HG02798 (cell line): ENCODE measurements at regions not wholly inside any gene's neighbourhood (a gene's known extent, or its start where the extent isn't known, plus 50 kb on each side); places are given as distances from the start of the nearest gene placed in this dataset.

ENCODE experiments used
- ATAC-seq: cut with Tn5 transposase; IDR thresholded peaks from one replicate; pipeline ENCODE4 v1.9.1; 2021; ENCODE audit warnings: mild to moderate bottlenecking; ENCODE audit not compliant: unreplicated experiment, poor library complexity

DNA sequence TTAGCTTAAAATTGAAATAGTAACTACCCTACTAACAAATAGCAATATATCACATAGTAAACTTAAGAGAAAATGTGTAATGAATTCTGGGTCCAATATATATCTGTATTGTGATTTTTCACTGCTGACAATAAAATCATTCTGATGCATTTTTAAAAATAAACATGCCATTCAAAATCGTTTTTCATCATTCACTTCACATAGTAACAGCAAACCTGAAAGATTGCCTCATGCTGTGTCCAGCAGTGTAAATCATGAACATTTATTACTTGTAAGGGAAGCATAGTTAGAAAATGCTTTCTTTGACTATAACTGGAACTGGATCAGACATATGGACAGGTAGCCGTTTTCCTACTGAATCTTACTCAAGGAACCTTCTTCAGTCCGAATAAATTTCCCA lies 446.1 kb downstream of the UTRN start:
- no peak for ATAC-seq

DNA sequence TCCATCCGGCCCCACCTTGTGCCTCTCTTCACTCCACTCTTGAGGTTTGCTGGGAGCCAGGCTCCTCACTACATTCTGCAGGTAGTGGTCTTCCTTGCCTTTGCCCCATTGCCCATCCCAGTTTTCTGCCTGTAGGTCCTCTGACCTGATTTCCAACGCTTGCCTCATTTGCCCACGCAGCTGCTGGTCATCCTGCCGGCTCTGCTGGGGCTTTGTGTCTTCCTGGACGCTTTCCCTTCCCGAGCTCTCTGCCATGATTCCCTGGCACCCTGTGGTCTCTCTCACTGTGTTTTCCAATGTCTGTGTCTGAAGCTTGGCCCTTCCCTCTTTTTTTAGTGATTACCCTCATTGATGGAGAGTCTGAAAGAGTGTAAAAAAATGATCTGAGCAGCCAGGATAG lies 451.6 kb downstream of the UTRN start:
- ATAC-seq: no peak

GRCh38 chr6:144737998-144738397 lies 452.9 kb downstream of the UTRN start:
- ATAC-seq: no peak

GRCh38 chr6:144739873-144740272 lies 454.7 kb downstream of the UTRN start:
- no peak for ATAC-seq

- ATAC-seq: no peak
Observed at GRCh38 chr6:144741659-144742058, 456.5 kb downstream of the UTRN start.

DNA sequence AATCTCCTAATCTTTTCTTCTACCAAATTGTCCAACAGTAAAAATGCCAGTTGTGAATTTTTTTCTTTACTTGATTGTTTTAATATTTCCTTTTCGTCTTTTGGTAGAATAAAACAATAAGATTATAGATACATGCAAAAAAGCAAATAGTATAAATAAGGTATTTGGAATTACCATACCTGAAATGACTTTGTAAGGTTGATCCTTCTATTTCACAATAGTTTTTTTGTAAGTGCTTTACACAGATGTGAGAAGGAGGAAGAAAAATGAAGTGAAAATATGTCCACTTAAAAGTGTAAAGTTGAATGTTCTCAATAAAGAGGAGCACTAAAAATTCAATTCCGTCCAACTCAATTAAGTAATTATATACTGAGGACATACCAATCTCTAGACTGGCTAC lies 457.6 kb downstream of the UTRN start:
- no peak for ATAC-seq

DNA sequence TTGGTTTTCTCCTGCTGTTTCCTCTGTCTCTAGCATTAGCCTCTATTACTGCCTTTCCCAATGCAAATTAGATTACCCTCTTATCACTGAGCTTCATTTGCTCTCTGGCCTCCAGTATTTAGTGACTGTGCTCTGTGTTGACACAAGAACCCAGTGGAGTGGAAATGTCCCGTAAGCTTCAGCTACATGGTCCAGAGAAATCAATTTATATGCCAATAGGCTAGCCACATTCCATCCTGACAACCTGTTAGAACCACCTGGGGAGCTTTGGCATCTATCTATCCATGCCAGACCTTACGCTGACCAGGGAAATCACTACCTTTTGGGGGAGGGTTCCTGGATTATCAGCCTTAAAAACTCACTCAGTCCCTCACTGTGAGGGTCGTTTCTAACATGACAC lies 459.6 kb downstream of the UTRN start:
- no peak for ATAC-seq

DNA sequence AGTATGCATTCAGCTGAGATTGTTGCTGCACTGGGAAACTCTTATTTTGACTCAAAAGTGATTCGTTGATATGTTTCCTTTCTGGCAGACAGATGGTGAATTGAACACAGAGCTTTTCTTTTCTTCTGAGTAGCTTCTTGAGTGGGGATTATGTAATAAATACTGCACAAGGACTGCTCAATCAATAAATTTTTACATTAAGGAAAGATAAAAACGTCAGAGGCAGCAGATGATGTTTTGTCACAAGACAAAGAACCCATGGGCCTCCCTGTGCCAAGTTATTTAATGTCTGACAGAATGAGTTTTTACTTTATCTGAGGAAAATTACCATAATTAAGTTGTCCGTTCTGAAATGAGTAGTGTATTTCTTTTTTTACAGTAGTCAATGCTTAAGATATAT lies 460.3 kb downstream of the UTRN start:
- ATAC-seq: no peak

- no peak for ATAC-seq
Observed at GRCh38 chr6:144746902-144747469, 461.9 kb downstream of the UTRN start.

DNA sequence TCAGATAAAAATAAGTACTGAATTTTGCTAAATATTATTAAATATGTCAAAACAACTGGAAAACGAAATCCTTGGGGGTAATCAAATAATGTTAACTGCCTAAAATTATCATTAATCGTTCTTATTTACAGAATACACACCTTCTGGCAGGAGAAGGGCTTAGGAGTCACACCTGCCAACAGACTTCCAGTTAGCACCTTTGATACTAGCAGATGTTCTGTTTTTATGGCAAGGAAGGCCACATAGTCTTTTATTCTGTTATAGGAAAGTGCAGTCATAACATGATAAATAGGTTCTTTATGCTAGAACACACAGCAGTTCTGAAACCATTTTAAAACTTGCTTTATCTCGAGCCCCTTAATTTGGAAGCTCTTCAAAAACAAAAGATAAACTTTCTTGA lies 464.1 kb downstream of the UTRN start:
- no peak for ATAC-seq

DNA sequence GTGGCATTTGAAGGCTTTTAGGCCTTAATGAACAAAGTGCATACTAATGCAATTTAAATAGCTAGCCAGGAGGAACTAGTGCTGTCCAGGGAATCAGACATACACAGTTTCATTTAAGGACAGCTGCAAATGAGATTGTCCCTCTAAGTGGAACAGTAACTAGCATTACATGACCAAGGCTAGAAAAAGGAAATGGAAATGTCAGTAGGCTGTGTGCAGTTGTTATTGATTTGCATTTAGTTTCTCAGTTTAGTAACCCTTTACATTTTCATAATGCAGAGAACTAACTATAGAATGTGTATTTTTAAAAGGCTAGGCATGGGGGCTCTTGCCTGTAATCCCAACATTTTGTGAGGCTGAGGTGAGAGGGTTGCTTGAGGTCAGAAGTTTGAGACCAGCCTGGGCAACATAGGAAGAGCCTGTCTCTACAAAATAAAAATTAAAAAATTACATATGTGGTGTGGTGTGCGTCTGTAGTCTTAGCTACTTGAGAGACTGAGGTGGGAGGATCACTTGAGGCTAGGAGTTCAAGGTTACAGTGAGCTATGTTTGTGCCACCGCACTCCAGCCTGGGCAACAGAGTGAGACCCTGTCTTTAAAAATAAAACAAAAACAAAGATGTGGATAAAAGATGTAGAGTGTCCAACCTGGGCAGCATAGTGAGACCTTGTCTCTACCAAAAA lies 468.0 kb downstream of the UTRN start:
- ATAC-seq: peak; percentile 94

DNA sequence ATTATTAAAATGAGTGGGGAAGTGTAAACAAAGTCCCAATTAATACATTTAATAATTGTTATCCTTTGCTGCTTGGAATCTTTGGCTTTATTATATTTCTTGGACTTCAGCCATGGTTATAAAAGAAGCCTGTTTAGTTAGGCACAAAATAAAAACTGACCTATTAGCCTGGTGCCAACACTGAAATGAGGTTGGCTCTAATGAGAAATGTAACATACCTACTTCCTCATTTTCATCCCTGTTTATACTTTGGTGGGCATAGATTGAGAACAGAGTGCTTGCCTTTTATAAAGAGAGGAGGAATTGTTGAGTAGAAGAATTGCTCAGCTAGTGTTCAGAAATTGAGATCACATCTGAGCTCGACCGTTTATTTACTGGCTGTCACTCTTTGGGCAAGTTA lies 471.3 kb downstream of the UTRN start:
- ATAC-seq: no peak

- no peak for ATAC-seq
Observed at GRCh38 chr6:144757299-144757698, 472.2 kb downstream of the UTRN start.

GRCh38 chr6:144757730-144758129 lies 472.6 kb downstream of the UTRN start:
- ATAC-seq: no peak

- ATAC-seq: no peak
Observed at GRCh38 chr6:144758602-144759001, 473.5 kb downstream of the UTRN start.

GRCh38 chr6:144762469-144762868 lies 477.3 kb downstream of the UTRN start:
- ATAC-seq: no peak

DNA sequence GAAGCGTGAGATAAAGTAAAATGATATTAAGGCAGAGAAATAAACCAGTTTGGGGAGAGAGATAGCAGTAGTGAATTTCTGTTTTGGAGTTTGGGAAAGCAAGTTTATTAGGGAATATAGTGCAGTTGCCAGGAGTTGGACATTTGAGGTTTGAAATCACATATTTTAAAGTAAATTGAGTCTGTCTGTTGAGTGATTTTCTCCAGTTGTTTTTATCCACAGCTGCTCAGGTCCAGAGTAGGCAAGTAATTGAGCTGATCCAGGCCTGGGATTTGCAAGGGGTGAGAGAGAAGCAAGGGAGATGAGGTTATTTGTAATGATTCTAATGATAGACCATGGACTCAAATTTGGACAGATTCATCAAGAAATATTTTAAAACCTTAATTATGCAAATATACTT lies 481.9 kb downstream of the UTRN start:
- ATAC-seq: no peak

DNA sequence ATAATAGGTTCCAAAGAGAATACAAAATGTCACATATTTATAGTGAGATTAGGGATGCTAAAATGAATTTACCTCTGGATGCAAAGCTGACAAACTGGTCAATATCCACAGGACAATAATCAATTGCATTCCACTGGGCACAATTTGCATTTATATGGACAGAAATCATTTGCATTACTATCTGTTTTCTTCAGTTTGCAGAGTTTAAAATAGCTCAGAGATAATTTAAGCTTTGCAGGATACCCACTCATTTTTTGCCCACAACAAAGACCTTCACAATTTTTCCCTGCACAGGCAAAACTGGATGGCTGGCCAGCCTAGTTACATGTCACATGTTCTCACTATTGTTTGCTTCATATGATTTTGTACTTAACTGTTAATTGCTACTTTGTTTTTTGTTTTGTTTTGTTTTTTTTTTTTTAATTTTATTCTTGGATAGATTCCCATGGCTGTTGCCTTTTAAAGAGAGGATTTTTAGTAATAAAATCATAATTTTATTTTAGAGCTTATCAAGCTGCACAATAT lies 483.5 kb downstream of the UTRN start:
- ATAC-seq: no peak

GRCh38 chr6:144769142-144769541 lies 484.0 kb downstream of the UTRN start:
- ATAC-seq: no peak

DNA sequence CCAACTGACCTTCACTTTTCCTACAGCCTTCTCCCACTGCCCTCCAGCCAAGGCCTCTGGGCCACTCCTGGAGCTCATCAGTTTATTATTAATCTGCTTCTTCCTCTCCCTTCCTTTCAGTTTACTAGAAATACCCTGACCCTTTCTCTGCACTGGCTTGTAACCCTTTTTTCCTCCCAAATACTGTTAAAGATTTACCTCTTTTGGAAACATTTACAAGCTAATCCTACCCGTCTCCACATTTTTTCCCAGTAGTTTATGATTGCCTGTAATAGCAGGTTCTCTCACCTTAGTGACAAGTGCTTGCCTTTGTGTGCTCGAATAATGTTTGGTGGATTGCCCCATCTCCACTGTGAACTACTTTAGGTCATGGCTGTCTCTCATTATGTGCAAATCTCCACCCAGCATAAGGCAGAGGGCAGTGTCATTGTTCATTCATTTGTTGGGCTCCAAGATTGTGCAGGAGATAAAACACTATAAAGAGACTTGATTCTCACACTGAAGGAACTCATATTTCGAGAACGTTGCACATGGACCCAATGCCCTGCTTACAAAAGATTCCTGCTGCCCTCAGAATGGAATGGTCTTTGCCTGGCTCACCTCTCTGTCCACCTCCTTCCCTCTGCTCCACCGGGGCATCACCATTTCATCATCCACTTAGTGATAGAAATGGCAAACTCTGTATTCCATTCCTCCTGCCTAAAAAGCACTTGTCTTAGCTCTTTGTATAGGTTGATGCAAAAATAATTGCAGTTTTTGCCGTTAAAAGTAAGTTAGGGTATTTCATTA lies 491.1 kb downstream of the UTRN start:
- no peak for ATAC-seq

GRCh38 chr6:144777249-144777648 lies 492.1 kb downstream of the UTRN start:
- no peak for ATAC-seq
